GM19351 (cell line): ENCODE measurements at regions not wholly inside any gene's neighbourhood (a gene's known extent, or its start where the extent isn't known, plus 50 kb on each side); places are given as distances from the start of the nearest gene placed in this dataset.

Source experiments
- ATAC-seq: cut with Tn5 transposase; IDR thresholded peaks from one replicate; pipeline ENCODE4 v1.9.1; 2021; ENCODE audit warnings: mild to moderate bottlenecking, moderate library complexity; ENCODE audit not compliant: unreplicated experiment

- ATAC-seq: no peak
Measured at GRCh38 chr11:113531083-113531482, 55.9 kb upstream of the DRD2 start.

- ATAC-seq: no peak
Measured at GRCh38 chr11:113529606-113530005, 54.4 kb upstream of the DRD2 start.

- ATAC-seq: no peak
Measured at GRCh38 chr11:113528982-113529381, 53.8 kb upstream of the DRD2 start.

GRCh38 chr11:113526521-113526920 is 51.3 kb upstream of the DRD2 start:
- ATAC-seq: no peak
